HepG2 (cell line): ENCODE measurements at regions not wholly inside any gene's neighbourhood (a gene's known extent, or its start where the extent isn't known, plus 50 kb on each side); places are given as distances from the start of the nearest gene placed in this dataset.

ENCODE experiments used
- ATAC-seq: fragments of 200-7000 bp; cut with Tn5 transposase; 3 replicates; pipeline ENCODE4 v1.9.1; 2020; ENCODE audit warnings: mild to moderate bottlenecking, moderate library complexity
- BruUV-seq: library from RNA; stranded (reverse); fragments of 400-500 nt; replicated peaks from 2 replicates; lab custom pipeline; 2021; lab: Mats Ljungman, UMichigan
- CTCF ChIA-PET: fragments of 300-600 bp; formaldehyde crosslinking; extraction: SDS; loops from one replicate; lab custom pipeline; 2021; ENCODE audit warnings: low total read pairs, inconsistent platforms, low intra/inter-chr PET ratio; lab: Yijun Ruan, JAX
- POLR2A ChIA-PET: fragments of 350-600 bp; sonication (Branson Sonifier 250); formaldehyde crosslinking; loops from one replicate; lab custom pipeline; 2020; ENCODE audit warnings: antibody characterized with exemption, inconsistent platforms; lab: Yijun Ruan, JAX
- DNase-seq: peaks from one replicate; pipeline ENCODE4 v3.0.0-alpha.2; 2015; ENCODE audit warnings: low spot score
- FAIRE-seq: peaks from 3 replicates; lab custom pipeline; 2011; peaks lifted over from hg19 to GRCh38; lab: Jason Lieb, UNC
- H2AFZ ChIP-seq: one replicate; pipeline ENCODE4 v1.6.1; 2011; ENCODE audit warnings: low read length, inconsistent platforms
- H3K27ac ChIP-seq: fragments of 300-600 bp; 3 replicates; pipeline ENCODE4 v1.8.0; 2011; ENCODE audit warnings: mixed run types, mild to moderate bottlenecking, mixed read lengths, low read length, inconsistent platforms; ENCODE audit not compliant: insufficient read depth; ENCODE audit errors: extremely low read length
- H3K27me3 ChIP-seq, 2 experiments: fragments of 200-600 bp in 1 of 2; 2 replicates in 1 of 2; 3 replicates in 1 of 2; pipeline versions ENCODE4 v1.6.0 to v1.8.0; 2011; ENCODE audit warnings: low read length in 2 of 2, mild to moderate bottlenecking in 2 of 2, moderate library complexity in 2 of 2, inconsistent platforms in 1 of 2; ENCODE audit not compliant: insufficient read depth in 2 of 2, control insufficient read depth in 1 of 2
- H3K36me3 ChIP-seq, 2 experiments: fragments of 200-600 bp in 1 of 2; replicated peaks in 1 of 2; 2 replicates in 1 of 2; 3 replicates in 1 of 2; pipeline versions ENCODE4 v1.5.1 to v1.8.0; 2011; ENCODE audit warnings: low read length in 2 of 2, inconsistent platforms in 1 of 2; ENCODE audit not compliant: insufficient read depth in 2 of 2, control insufficient read depth in 1 of 2
- H3K4me1 ChIP-seq: 2 replicates; pipeline ENCODE4 v1.5.1; 2012; ENCODE audit warnings: low read length, inconsistent platforms; ENCODE audit not compliant: insufficient read depth
- H3K4me2 ChIP-seq: 2 replicates; pipeline ENCODE4 v1.6.0; 2011; ENCODE audit warnings: low read depth, low read length, inconsistent platforms
- H3K4me3 ChIP-seq, 3 experiments: fragments of 200-600 bp in 1 of 3; sonication (generic), shearing (Covaris generic) in 1 of 3; replicated peaks in 1 of 3; 2 replicates each; pipeline ENCODE4 v1.5.1; 2011 to 2016; ENCODE audit warnings: low read length in 3 of 3, inconsistent platforms in 2 of 3, low read depth in 2 of 3, mild to moderate bottlenecking in 2 of 3, control low read depth in 1 of 3, mixed read lengths in 1 of 3; ENCODE audit not compliant: insufficient read depth in 1 of 3
- H3K79me2 ChIP-seq: one replicate; pipeline ENCODE4 v1.6.1; 2011; ENCODE audit warnings: low read length, inconsistent platforms; ENCODE audit not compliant: insufficient read depth
- H3K9ac ChIP-seq: 2 replicates; pipeline ENCODE4 v1.6.0; 2011; ENCODE audit warnings: mild to moderate bottlenecking, low read depth, low read length, inconsistent platforms; ENCODE audit not compliant: insufficient read depth
- H3K9me3 ChIP-seq: 2 replicates; pipeline ENCODE4 v1.5.1; 2012; ENCODE audit warnings: mild to moderate bottlenecking, low read length
- H4K20me1 ChIP-seq: 2 replicates; pipeline ENCODE4 v1.6.0; 2011; ENCODE audit warnings: inconsistent platforms, mild to moderate bottlenecking, low read length, moderate library complexity; ENCODE audit not compliant: insufficient read depth
- HMG20B ChIP-seq: conservative IDR thresholded peaks from 2 replicates; pipeline ENCODE4 v1.6.1; 2016; ENCODE audit warnings: missing genetic modification reagents, missing compliant biosample characterization
- KAT8 ChIP-seq: IDR thresholded peaks from 2 replicates; pipeline ENCODE4 v1.6.1; 2016; ENCODE audit warnings: missing genetic modification reagents, missing compliant biosample characterization
- PAXIP1 ChIP-seq: sonication (generic); formaldehyde crosslinking; conservative IDR thresholded peaks from 2 replicates; pipeline ENCODE4 v1.4.0; 2020; ENCODE audit warnings: mild to moderate bottlenecking, missing genetic modification reagents, moderate library complexity
- SMC3 ChIP-seq: IDR thresholded peaks from 2 replicates; pipeline ENCODE4 v1.6.1; 2011; ENCODE audit warnings: low read length, improper control_type of control experiment
- SNAPC5 ChIP-seq: sonication (generic); formaldehyde crosslinking; IDR thresholded peaks from 2 replicates; pipeline ENCODE4 v1.8.1; 2023; ENCODE audit warnings: mild to moderate bottlenecking, missing genetic modification reagents, borderline replicate concordance
- TCF7L2 ChIP-seq: IDR thresholded peaks from 2 replicates; pipeline ENCODE4 v1.6.1; 2011; ENCODE audit warnings: mild to moderate bottlenecking, low read depth, low read length, moderate library complexity
- ZNF235 ChIP-seq: sonication (generic); formaldehyde crosslinking; IDR thresholded peaks from 2 replicates; pipeline ENCODE4 v1.8.1; 2023; ENCODE audit warnings: mild to moderate bottlenecking, missing genetic modification reagents, borderline replicate concordance
- WGBS: methylation state at CpG from one replicate; pipeline ENCODE4 v1.1.6; 2017; ENCODE audit warnings: low lambda C conversion rate; 5-methylcytosine and 5-hydroxymethylcytosine counted together
- in situ Hi-C: cut with HindIII; loops from 2 replicates; pipeline ENCODE4 v1.10.0; 2017; ENCODE audit warnings: low pct_unique_long_range_greater_than_20kb; ENCODE audit not compliant: extremely low pct_ligation_motif_present
- intact Hi-C: fragments of 100-400 bp; cut with micrococcal nuclease; formaldehyde crosslinking; loops from one replicate; pipeline ENCODE4 v1.10.0; 2022; ENCODE audit not compliant: unreplicated experiment

GRCh38 chr5:63811961-63812360 is 150.3 kb downstream of the HTR1A start:
- Histone ChIP-seq H3K4me3 (no peak overlapping the region), H3K4me2 (no peak overlapping the region), H4K20me1 (no peaks in the 10 kb centered on the region), H2AFZ (no peak overlapping the region), H3K27me3 (no peaks in the 10 kb centered on the region), H3K9me3 (peaks cover 91% of the 10 kb centered on the region), H3K36me3 (no peaks in the 10 kb centered on the region), H3K4me1 (no peaks in the 10 kb centered on the region), H3K9ac (no peak overlapping the region), H3K27ac (no peak overlapping the region), H3K79me2 (no peaks in the 10 kb centered on the region)
- ChIA-PET POLR2A (no interaction called here), CTCF (no interaction called here)
- no TSS peak for BruUV-seq
- 0% methylated on average over 2 of the region's 2 CpGs for WGBS
- intact Hi-C loops: no loop called here
- ATAC-seq (no peak), FAIRE-seq (no peak), DNase-seq (no peak)
- TF ChIP-seq SNAPC5 (CRISPR knock-in tag): no peak
- TF ChIP-seq KAT8: no peak
- TF ChIP-seq TCF7L2: no peak
- no peak for TF ChIP-seq HMG20B
- TF ChIP-seq ZNF235 (CRISPR knock-in tag): no peak
- no peak for TF ChIP-seq PAXIP1 (CRISPR knock-in tag)
- TF ChIP-seq SMC3: no peak
- in situ Hi-C loops: no loop called here
